Left ventricle myocardium inferior (tissue), 1 donor: ENCODE measurements at regions not wholly inside any gene's neighbourhood (a gene's known extent, or its start where the extent isn't known, plus 50 kb on each side); places are given as distances from the start of the nearest gene placed in this dataset.

Source experiments
- DNase-seq: peaks from one replicate; pipeline ENCODE4 v3.0.0-alpha.2; 2020
- H3K27ac ChIP-seq: fragments of 200-600 bp; replicated peaks from 2 replicates; pipeline ENCODE4 v1.8.0; 2021
- H3K27me3 ChIP-seq: fragments of 200-600 bp; 2 replicates; pipeline ENCODE4 v1.8.0; 2021; ENCODE audit warnings: low read depth
- H3K36me3 ChIP-seq: fragments of 200-600 bp; 2 replicates; pipeline ENCODE4 v1.8.0; 2021
- H3K4me1 ChIP-seq: fragments of 200-600 bp; 2 replicates; pipeline ENCODE4 v1.8.0; 2021
- H3K4me3 ChIP-seq: fragments of 200-600 bp; 2 replicates; pipeline ENCODE4 v1.8.0; 2021; ENCODE audit warnings: mild to moderate bottlenecking, moderate library complexity
- H3K9me3 ChIP-seq: fragments of 200-600 bp; replicated peaks from 2 replicates; pipeline ENCODE4 v1.8.0; 2021
- intact Hi-C: fragments of 100-400 bp; cut with micrococcal nuclease; formaldehyde crosslinking; loops from one replicate; pipeline ENCODE4 v1.11.0; 2022
- TF ChIP-seq, protein P1 (sequence below): fragments of 200-600 bp; IDR thresholded peaks from 2 replicates; pipeline ENCODE4 v1.8.0; 2021; ENCODE audit warnings: antibody characterized with exemption, mild to moderate bottlenecking, borderline replicate concordance
- donor health status: DM: no; HTN: yes; CAD: no; lungs with severe emphysema.

DNA sequence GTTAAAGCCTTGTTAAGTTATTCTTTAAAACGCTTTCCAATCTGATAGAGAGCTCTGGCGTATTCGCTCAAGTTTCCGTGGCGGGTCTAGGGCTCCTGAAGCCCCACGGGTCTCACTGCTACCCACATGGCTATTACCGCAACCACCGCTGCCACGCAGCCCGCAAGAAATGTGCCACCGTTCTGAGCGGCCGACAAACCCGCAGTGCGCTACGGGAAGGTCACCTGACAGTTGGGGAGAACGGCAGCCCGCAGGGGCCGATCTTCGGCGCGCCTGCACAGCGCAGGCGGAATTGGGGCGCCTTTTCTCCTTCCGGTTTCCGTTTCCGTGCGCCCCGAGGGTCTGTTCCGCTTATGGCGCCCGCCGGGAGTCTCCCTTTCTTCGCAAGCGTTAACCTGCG, 76.6 kb upstream of the SNRPN start:
- H3K27ac ChIP-seq: peak overlapping the region; percentile 52
- peaks cover 10% of the 10 kb centered on the region for H3K9me3 ChIP-seq
- no peaks in the 10 kb centered on the region for H3K27me3 ChIP-seq
- TF ChIP-seq, protein P1, sequence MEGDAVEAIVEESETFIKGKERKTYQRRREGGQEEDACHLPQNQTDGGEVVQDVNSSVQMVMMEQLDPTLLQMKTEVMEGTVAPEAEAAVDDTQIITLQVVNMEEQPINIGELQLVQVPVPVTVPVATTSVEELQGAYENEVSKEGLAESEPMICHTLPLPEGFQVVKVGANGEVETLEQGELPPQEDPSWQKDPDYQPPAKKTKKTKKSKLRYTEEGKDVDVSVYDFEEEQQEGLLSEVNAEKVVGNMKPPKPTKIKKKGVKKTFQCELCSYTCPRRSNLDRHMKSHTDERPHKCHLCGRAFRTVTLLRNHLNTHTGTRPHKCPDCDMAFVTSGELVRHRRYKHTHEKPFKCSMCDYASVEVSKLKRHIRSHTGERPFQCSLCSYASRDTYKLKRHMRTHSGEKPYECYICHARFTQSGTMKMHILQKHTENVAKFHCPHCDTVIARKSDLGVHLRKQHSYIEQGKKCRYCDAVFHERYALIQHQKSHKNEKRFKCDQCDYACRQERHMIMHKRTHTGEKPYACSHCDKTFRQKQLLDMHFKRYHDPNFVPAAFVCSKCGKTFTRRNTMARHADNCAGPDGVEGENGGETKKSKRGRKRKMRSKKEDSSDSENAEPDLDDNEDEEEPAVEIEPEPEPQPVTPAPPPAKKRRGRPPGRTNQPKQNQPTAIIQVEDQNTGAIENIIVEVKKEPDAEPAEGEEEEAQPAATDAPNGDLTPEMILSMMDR: no peak
- DNase-seq: peak; percentile 26
- intact Hi-C loops: no loop called here
- H3K4me3 ChIP-seq: peak overlapping the region; percentile 62
- H3K4me1 ChIP-seq: no peaks in the 10 kb centered on the region
- no peaks in the 10 kb centered on the region for H3K36me3 ChIP-seq

DNA sequence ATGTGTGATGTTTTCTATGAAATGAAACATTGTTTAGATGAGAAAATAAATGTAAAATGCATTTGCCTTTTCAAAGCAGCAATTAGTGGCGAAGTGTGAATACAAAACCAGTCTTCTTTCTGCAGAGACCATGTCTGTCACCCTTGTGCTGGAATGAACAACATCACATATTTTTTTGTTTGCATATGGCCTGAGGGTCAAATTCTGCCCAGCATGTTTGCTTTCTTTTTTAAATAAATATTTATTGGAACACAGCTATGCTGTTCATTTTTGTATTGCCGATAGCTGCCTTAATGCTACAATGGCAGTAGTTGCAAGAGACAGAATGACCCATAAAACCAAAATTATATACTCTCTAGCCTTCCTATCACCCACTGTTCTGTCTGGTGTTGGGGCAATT, 75.3 kb upstream of the SNRPN start:
- intact Hi-C loops: no loop called here
- H3K9me3 ChIP-seq: peaks cover 10% of the 10 kb centered on the region
- TF ChIP-seq, protein P1: no peak

DNA sequence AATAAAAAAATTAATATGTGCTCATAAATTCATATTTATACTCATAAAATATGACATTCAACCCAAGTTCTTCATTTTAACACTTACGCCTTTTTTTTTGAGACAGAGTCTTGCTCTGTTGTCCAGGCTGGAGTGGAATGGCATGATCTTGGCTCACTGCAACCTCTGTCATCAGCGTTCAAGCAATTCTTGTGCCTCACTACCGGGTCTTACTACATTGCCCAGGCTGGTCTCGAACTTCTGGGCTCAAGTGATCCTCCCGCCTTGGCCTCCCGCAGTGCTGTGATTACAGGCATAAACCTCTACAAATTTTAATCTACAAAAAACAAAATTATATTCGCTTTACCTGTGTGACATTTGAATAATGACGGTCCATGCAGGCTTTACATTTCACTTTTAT, 74.1 kb upstream of the SNRPN start:
- Histone ChIP-seq H3K27ac (no peak overlapping the region), H3K9me3 (peaks cover 10% of the 10 kb centered on the region), H3K36me3 (no peaks in the 10 kb centered on the region), H3K4me1 (no peaks in the 10 kb centered on the region), H3K27me3 (no peaks in the 10 kb centered on the region), H3K4me3 (no peak overlapping the region)
- TF ChIP-seq, protein P1: no peak
- intact Hi-C loops: no loop called here
- no peak for DNase-seq

More for the DNA sequence above, 75.3 kb upstream of the SNRPN start:
- H3K27ac ChIP-seq: no peak overlapping the region
- no peak for DNase-seq
- no peaks in the 10 kb centered on the region for H3K36me3 ChIP-seq
- no peaks in the 10 kb centered on the region for H3K27me3 ChIP-seq
- no peaks in the 10 kb centered on the region for H3K4me1 ChIP-seq
- no peak overlapping the region for H3K4me3 ChIP-seq

DNA sequence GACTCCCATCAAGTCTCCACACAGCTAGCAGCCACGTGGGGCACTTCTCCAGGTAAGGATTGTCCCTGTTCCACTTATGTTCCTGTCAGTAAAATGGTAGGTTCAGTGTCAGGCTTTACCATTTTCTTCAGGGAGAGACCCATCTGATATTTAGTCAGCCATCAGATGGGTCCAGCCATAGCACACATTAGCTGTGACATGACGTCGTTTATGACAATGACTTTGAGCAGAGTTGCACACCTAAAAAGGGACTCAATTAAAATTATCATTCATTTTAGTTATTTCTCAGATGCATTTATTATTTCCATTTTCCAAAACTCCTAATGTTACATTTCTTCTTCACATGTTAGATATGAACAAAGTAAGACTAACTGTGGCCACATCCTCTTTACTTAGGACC, 68.2 kb upstream of the SNRPN start:
- Histone ChIP-seq H3K27me3 (no peaks in the 10 kb centered on the region), H3K4me1 (no peaks in the 10 kb centered on the region), H3K4me3 (no peak overlapping the region), H3K36me3 (no peaks in the 10 kb centered on the region), H3K27ac (no peak overlapping the region), H3K9me3 (peaks cover 5% of the 10 kb centered on the region)
- intact Hi-C loops: no loop called here
- TF ChIP-seq, protein P1: no peak
- DNase-seq: no peak

DNA sequence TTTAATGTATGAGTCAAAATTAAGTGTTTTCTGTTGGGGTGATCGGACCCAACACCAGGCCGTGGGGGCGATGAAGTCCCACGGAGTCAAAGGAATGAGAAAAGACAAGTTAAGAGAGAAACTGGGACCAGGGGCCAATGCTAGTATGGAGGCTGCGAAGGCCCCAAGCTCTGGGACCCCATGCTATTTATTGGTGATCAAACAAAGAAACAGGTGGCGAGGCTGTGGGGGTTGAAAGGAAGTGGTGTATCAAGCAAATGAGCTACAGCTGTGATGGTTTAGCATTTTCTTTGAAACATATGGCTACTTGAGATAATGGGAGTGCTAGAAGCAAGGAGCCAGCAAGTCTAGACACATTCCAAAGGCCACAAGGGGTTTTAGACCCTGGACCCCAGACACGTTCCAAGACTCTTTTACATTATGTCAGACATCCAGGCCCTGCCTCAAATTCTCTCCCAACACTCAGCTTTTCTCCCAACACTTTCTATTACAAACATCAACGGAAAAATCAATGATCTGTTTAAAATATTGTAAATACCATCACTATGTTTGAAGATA, 56.0 kb upstream of the SNRPN start:
- intact Hi-C loops: no loop called here
- DNase-seq: no peak
- Histone ChIP-seq H3K27me3 (no peaks in the 10 kb centered on the region), H3K4me1 (no peaks in the 10 kb centered on the region), H3K36me3 (no peaks in the 10 kb centered on the region), H3K27ac (no peak overlapping the region), H3K9me3 (no peaks in the 10 kb centered on the region), H3K4me3 (no peak overlapping the region)
- TF ChIP-seq, protein P1: no peak
